Lung (tissue), 11 donors: ENCODE measurements at regions not wholly inside any gene's neighbourhood (a gene's known extent, or its start where the extent isn't known, plus 50 kb on each side); places are given as distances from the start of the nearest gene placed in this dataset.

Experiments
- ATAC-seq: fragments of 200-7000 bp; cut with Tn5 transposase; one replicate; pipeline ENCODE4 v1.9.1; 2020; ENCODE audit warnings: moderate number of reproducible peaks; ENCODE audit not compliant: insufficient read depth, low FRiP score
- DNase-seq, 3 donors: peaks; one replicate each; pipeline ENCODE4 v3.0.0-alpha.2; 2013 to 2017
- H3K27ac ChIP-seq, 2 donors: one replicate each; pipeline ENCODE4 v1.5.1; 2013; ENCODE audit warnings: mild to moderate bottlenecking in 2 of 2, moderate library complexity in 2 of 2, control low read depth in 1 of 2, inconsistent platforms in 1 of 2, low read depth in 1 of 2, low read length in 1 of 2
- H3K27me3 ChIP-seq, 3 donors: one replicate each; pipeline ENCODE4 v1.5.1; 2013; ENCODE audit warnings: low read length in 2 of 3; ENCODE audit not compliant: control insufficient read depth in 3 of 3, insufficient read depth in 3 of 3
- H3K36me3 ChIP-seq, 4 donors: one replicate each; pipeline ENCODE4 v1.5.1; 2013; ENCODE audit warnings: low read length in 4 of 4, mild to moderate bottlenecking in 1 of 4, moderate library complexity in 1 of 4; ENCODE audit not compliant: control insufficient read depth in 4 of 4, insufficient read depth in 4 of 4
- H3K4me1 ChIP-seq, 5 donors: one replicate each; pipeline ENCODE4 v1.5.1; 2013; ENCODE audit warnings: low read length in 5 of 5, mild to moderate bottlenecking in 2 of 5, moderate library complexity in 1 of 5; ENCODE audit not compliant: control insufficient read depth in 5 of 5, insufficient read depth in 5 of 5
- H3K4me3 ChIP-seq: one replicate; pipeline ENCODE4 v1.5.1; 2013; ENCODE audit warnings: mild to moderate bottlenecking, control low read depth, moderate library complexity
- H3K9ac ChIP-seq, 2 donors: one replicate each; pipeline ENCODE4 v1.5.1; 2013; ENCODE audit warnings: low read length in 2 of 2, control low read depth in 1 of 2; ENCODE audit not compliant: insufficient read depth in 1 of 2
- H3K9me3 ChIP-seq, 4 donors: one replicate each; pipeline ENCODE4 v1.5.1; 2013; ENCODE audit warnings: low read length in 3 of 4, mild to moderate bottlenecking in 1 of 4, moderate library complexity in 1 of 4; ENCODE audit not compliant: control insufficient read depth in 4 of 4, insufficient read depth in 3 of 4
- CTCF ChIP-seq: IDR thresholded peaks from 2 replicates; pipeline ENCODE4 v1.5.1; 2012; ENCODE audit warnings: mild to moderate bottlenecking; ENCODE audit errors: control extremely low read depth, extremely low read depth
- WGBS, 2 donors: extraction: QIAGEN DNeasy Blood & Tissue Kit; methylation state at CpG; one replicate each; pipeline ENCODE4 v1.1.7; 2013; 5-methylcytosine and 5-hydroxymethylcytosine counted together
- donor health status: control.
- donor health status: control.
- donor health status: Bipolar disorder and iron deficiency.
- donor health status: healthy.
- donor health status: DM: yes; HTN: yes; CAD: no.

- Histone ChIP-seq H3K9ac (no peak overlapping the region), H3K4me1 (peaks cover 0 to 1% (median 0%) of the 10 kb centered on the region in 5 donors), H3K27ac (peak overlapping the region in 1 of 2 donors; percentile 33), H3K36me3 (no peaks in the 10 kb centered on the region), H3K27me3 (no peaks in the 10 kb centered on the region), H3K9me3 (no peaks in the 10 kb centered on the region), H3K4me3 (no peak overlapping the region)
- 69 to 92% methylated on average over 4 of the region's 4 CpGs for WGBS, 2 donors
- no peak for DNase-seq
- no peak for TF ChIP-seq CTCF
- peak; percentile 63 for ATAC-seq
These were observed 150.3 kb upstream of the SASH1 start for GRCh38 chr6:148192310-148192709.

DNA sequence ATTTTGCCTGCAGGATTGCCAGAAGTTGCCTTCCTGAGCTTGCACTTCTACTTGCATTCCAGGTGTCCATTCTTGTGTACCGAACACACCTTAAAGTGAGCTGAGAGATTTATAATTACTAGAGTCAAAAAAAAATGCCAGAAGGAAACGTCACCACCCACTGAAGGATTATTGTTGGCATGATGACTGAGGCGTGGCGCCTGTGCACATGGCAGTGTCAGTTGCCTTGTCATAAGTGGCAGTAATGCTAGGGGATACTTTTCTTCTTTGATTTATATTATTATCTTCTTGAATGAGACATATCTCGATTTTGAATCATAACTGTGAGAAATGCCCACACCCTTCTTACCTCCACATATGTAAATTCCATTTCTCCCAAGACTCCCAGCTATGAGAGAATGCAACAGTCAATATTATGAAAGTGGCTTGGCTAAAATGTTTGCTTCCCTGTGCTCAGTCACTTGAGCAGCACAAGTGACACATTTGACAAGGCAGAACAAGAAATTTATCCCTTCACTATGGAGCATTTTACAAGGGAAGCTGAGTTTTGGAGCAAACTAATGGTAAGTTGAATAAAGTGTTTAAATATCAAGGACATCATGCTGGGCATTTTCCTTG lies 149.5 kb upstream of the SASH1 start:
- WGBS, 2 donors: 64 to 87% methylated on average over 5 of the region's 5 CpGs
- no peak overlapping the region for H3K9ac ChIP-seq
- H3K9me3 ChIP-seq: no peaks in the 10 kb centered on the region
- no peak overlapping the region for H3K27ac ChIP-seq
- DNase-seq: no peak
- no peak for TF ChIP-seq CTCF
- peaks cover 0 to 1% (median 0%) of the 10 kb centered on the region in 5 donors for H3K4me1 ChIP-seq
- no peaks in the 10 kb centered on the region for H3K36me3 ChIP-seq
- peak; percentile 19 for ATAC-seq
- no peak overlapping the region for H3K4me3 ChIP-seq
- no peaks in the 10 kb centered on the region for H3K27me3 ChIP-seq

GRCh38 chr6:148195511-148195910 lies 147.1 kb upstream of the SASH1 start:
- H3K4me1 ChIP-seq: no peaks in the 10 kb centered on the region
- H3K36me3 ChIP-seq: no peaks in the 10 kb centered on the region
- no peak for TF ChIP-seq CTCF
- WGBS, 2 donors: 94 to 95% methylated on average over 5 of the region's 5 CpGs
- H3K9ac ChIP-seq: no peak overlapping the region
- no peak overlapping the region for H3K4me3 ChIP-seq
- DNase-seq: no peak
- H3K9me3 ChIP-seq: peaks cover 0 to 2% (median 0%) of the 10 kb centered on the region in 4 donors
- ATAC-seq: no peak
- no peaks in the 10 kb centered on the region for H3K27me3 ChIP-seq
- H3K27ac ChIP-seq: no peak overlapping the region

DNA sequence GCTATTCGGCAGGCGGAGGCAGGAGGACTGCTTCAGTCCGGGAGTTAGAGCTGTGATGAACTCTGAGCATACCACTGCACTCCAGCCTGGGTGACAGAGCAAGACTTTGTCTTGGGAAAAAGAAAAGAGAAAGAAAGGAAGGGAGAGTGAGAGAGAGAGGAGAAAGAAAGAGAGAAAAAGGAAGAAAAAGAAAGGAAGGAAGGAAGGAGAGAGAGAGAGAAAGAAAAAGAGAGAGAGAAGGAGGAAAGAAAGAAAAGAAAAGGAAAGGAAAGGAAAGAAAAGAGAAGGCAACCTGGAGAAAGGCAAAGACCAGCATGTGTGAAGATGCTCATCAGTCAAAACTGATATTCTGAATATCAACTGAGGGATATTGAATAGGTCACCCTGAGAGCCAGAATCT lies 143.1 kb upstream of the SASH1 start:
- H3K9ac ChIP-seq: no peak overlapping the region
- H3K27me3 ChIP-seq: no peaks in the 10 kb centered on the region
- WGBS, 2 donors: 95 to 96% methylated on average over 3 of the region's 3 CpGs
- DNase-seq: no peak
- no peak for ATAC-seq
- H3K9me3 ChIP-seq: peaks cover 0 to 2% (median 0%) of the 10 kb centered on the region in 4 donors
- H3K36me3 ChIP-seq: no peaks in the 10 kb centered on the region
- H3K27ac ChIP-seq: no peak overlapping the region
- TF ChIP-seq CTCF: no peak
- no peak overlapping the region for H3K4me3 ChIP-seq
- peaks cover 0 to 12% (median 0%) of the 10 kb centered on the region in 5 donors for H3K4me1 ChIP-seq
